PC-9 (cell line): ENCODE measurements at regions not wholly inside any gene's neighbourhood (a gene's known extent, or its start where the extent isn't known, plus 50 kb on each side); places are given as distances from the start of the nearest gene placed in this dataset.
"Not testable (repeated sequence)": the region's sequence is repeated elsewhere in the genome, so short reads cannot be mapped to it uniquely, and the experiment has no call there.

Source experiments
- BruUV-seq: library from RNA; stranded (reverse); fragments of 400-500 nt; replicated peaks from 2 replicates; lab custom pipeline; 2021; lab: Mats Ljungman, UMichigan
- CTCF ChIA-PET: fragments of 300-600 bp; sonication (Branson Sonifier 250); formaldehyde crosslinking; loops from one replicate; lab custom pipeline; 2022; ENCODE audit warnings: antibody characterized with exemption; lab: Charles Lee
- POLR2A ChIA-PET: fragments of 300-600 bp; sonication (Branson Sonifier 250); formaldehyde crosslinking; loops from one replicate; lab custom pipeline; 2022; ENCODE audit warnings: antibody characterized with exemption; ENCODE audit not compliant: unreplicated experiment; lab: Charles Lee
- DNase-seq, 2 experiments: peaks; one replicate each; pipeline versions ENCODE4 v3.0.0 to v3.0.0-alpha.2; 2015 to 2022; ENCODE audit warnings: mixed read lengths in 1 of 2
- H2AFZ ChIP-seq: fragments of 200-600 bp; sonication (generic); 2 replicates; pipeline ENCODE4 v1.8.1; 2017; ENCODE audit warnings: antibody characterized with exemption
- H3F3A ChIP-seq: fragments of 200-600 bp; sonication (generic); 2 replicates; pipeline ENCODE4 v1.8.1; 2017; ENCODE audit warnings: antibody characterized with exemption, mild to moderate bottlenecking, low read depth; ENCODE audit not compliant: insufficient read depth
- H3K27ac ChIP-seq: fragments of 200-600 bp; sonication (generic); 2 replicates; pipeline ENCODE4 v1.6.1; 2016; ENCODE audit warnings: mixed run types
- H3K27me3 ChIP-seq: fragments of 200-600 bp; sonication (generic); 2 replicates; pipeline ENCODE4 v1.6.1; 2016; ENCODE audit warnings: low read depth, mixed run types; ENCODE audit not compliant: insufficient read depth
- H3K36me3 ChIP-seq: fragments of 200-600 bp; sonication (generic); 2 replicates; pipeline ENCODE4 v1.6.1; 2016; ENCODE audit warnings: low read depth, mixed run types
- H3K4me1 ChIP-seq: fragments of 200-600 bp; sonication (generic); replicated peaks from 2 replicates; pipeline ENCODE4 v1.6.1; 2016; ENCODE audit warnings: mixed run types; ENCODE audit not compliant: insufficient read depth
- H3K4me2 ChIP-seq: fragments of 200-600 bp; sonication (generic); 2 replicates; pipeline ENCODE4 v1.6.1; 2017; ENCODE audit warnings: mixed run types
- H3K4me3 ChIP-seq: fragments of 200-600 bp; sonication (generic); 2 replicates; pipeline ENCODE4 v1.6.1; 2016; ENCODE audit warnings: mixed run types
- H3K79me2 ChIP-seq: fragments of 200-600 bp; sonication (generic); 2 replicates; pipeline ENCODE4 v1.6.1; 2017; ENCODE audit warnings: low read depth, mixed run types
- H3K9me2 ChIP-seq: fragments of 200-600 bp; sonication (generic); 2 replicates; pipeline ENCODE4 v1.8.1; 2017; ENCODE audit warnings: mild to moderate bottlenecking; ENCODE audit not compliant: insufficient read depth
- H3K9me3 ChIP-seq: fragments of 200-600 bp; sonication (generic); 2 replicates; pipeline ENCODE4 v1.8.1; 2016; ENCODE audit warnings: low read depth; ENCODE audit not compliant: insufficient read depth
- H4K20me1 ChIP-seq: fragments of 200-600 bp; sonication (generic); 2 replicates; pipeline ENCODE4 v1.8.1; 2017; ENCODE audit not compliant: insufficient read depth
- EZH2 ChIP-seq: fragments of 200-600 bp; sonication (generic); IDR thresholded peaks from 2 replicates; pipeline ENCODE4 v1.8.0; 2017; ENCODE audit warnings: antibody characterized with exemption, low read depth
- intact Hi-C: fragments of 100-400 bp; cut with micrococcal nuclease; formaldehyde crosslinking; loops from one replicate; pipeline ENCODE4 v1.10.0; 2022; ENCODE audit not compliant: unreplicated experiment
- TF ChIP-seq, protein P1 (sequence below): fragments of 200-600 bp; sonication (generic); conservative IDR thresholded peaks from 2 replicates; pipeline ENCODE4 v1.6.1; 2017; ENCODE audit warnings: mixed run types, antibody characterized with exemption, mild to moderate bottlenecking, moderate library complexity

DNA sequence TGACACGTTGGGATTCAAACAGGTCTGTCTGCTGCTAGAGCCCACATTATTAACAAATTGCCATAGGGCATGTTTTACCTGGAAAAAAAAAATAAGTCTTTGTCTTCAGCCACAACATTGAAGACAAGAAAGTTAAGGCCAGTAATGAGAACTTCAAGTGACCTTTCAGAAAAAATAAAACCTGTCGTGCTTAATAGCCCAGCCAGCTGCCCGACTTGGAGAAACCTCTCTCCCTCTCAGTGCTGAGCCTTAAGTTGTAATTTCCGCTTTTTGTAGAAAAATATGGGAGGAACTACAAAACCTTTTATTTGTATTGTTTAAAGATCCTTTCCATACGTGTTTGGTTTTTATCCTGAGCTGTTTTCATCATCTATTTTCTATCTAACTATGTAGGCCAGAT lies 454.3 kb upstream of the SLITRK6 start:
- H3K27ac ChIP-seq, H3K4me3 ChIP-seq, H3K9me2 ChIP-seq, H3K79me2 ChIP-seq, H3K27me3 ChIP-seq, BruUV-seq, H3K36me3 ChIP-seq, H3K4me2 ChIP-seq, H3K9me3 ChIP-seq, H3F3A ChIP-seq, H2AFZ ChIP-seq, POLR2A ChIA-PET, CTCF ChIA-PET, H3K4me1 ChIP-seq, DNase-seq, intact Hi-C loops, H4K20me1 ChIP-seq: not testable (repeated sequence)

DNA sequence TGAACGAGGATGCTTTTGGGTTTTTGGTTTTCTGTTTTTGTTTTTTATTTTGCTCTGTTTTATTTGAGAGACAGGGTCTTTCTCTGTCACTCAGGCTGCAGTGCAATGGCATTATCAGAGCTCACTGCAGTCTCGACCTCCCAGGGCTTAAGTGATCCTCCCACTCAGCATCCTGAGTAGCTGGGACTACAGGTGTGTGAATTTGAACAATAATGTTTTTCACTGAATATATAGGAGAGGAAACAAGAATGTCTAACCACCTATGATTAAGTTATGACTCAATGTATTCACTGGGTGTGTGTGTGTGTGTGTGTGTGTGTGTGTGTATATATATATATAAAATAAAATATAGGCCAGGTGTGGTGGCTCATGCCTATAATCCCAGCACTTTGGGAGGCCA lies 456.6 kb upstream of the SLITRK6 start:
- DNase-seq, H3K9me2 ChIP-seq, H3K4me1 ChIP-seq, H3K27me3 ChIP-seq, H4K20me1 ChIP-seq, H3K4me3 ChIP-seq, H2AFZ ChIP-seq, H3K36me3 ChIP-seq, CTCF ChIA-PET, H3K79me2 ChIP-seq, H3K9me3 ChIP-seq, H3K27ac ChIP-seq, H3K4me2 ChIP-seq, POLR2A ChIA-PET, H3F3A ChIP-seq, BruUV-seq, intact Hi-C loops: not testable (repeated sequence)

DNA sequence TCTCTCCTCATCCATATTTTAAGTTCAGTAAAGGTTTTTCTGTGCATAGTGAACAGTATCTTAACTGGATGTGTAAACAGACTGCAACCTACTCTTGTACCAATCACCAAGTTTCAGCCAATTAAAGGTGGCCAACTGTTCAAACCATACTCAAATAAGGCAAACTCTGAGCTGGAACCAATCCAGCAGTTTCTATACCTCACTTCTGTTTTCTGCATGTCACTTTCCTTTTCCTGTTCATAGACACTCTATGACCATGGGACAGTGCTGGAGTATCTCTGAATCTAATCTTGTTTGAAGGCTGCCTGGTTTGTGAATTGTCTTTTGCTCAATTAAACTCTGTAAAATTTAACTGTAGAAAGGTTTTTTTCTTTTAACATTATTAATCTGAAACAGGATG lies 470.3 kb upstream of the SLITRK6 start:
- H3K4me3 ChIP-seq: no peak overlapping the region
- H3K36me3 ChIP-seq: no peaks in the 10 kb centered on the region
- no peaks in the 10 kb centered on the region for H3K9me3 ChIP-seq
- H4K20me1 ChIP-seq: no peaks in the 10 kb centered on the region
- no peaks in the 10 kb centered on the region for H3K27me3 ChIP-seq
- H3K4me2 ChIP-seq: no peak overlapping the region
- H3F3A ChIP-seq: no peaks in the 10 kb centered on the region
- H3K9me2 ChIP-seq: no peaks in the 10 kb centered on the region
- intact Hi-C loops: no loop called here
- TF ChIP-seq EZH2: no peak
- TF ChIP-seq, protein P1, sequence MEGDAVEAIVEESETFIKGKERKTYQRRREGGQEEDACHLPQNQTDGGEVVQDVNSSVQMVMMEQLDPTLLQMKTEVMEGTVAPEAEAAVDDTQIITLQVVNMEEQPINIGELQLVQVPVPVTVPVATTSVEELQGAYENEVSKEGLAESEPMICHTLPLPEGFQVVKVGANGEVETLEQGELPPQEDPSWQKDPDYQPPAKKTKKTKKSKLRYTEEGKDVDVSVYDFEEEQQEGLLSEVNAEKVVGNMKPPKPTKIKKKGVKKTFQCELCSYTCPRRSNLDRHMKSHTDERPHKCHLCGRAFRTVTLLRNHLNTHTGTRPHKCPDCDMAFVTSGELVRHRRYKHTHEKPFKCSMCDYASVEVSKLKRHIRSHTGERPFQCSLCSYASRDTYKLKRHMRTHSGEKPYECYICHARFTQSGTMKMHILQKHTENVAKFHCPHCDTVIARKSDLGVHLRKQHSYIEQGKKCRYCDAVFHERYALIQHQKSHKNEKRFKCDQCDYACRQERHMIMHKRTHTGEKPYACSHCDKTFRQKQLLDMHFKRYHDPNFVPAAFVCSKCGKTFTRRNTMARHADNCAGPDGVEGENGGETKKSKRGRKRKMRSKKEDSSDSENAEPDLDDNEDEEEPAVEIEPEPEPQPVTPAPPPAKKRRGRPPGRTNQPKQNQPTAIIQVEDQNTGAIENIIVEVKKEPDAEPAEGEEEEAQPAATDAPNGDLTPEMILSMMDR: no peak
- H3K27ac ChIP-seq: no peak overlapping the region
- ChIA-PET POLR2A (no interaction called here), CTCF (no interaction called here)
- no TSS peak for BruUV-seq
- H2AFZ ChIP-seq: no peak overlapping the region
- no peaks in the 10 kb centered on the region for H3K79me2 ChIP-seq
- no peaks in the 10 kb centered on the region for H3K4me1 ChIP-seq
- DNase-seq: no peak

DNA sequence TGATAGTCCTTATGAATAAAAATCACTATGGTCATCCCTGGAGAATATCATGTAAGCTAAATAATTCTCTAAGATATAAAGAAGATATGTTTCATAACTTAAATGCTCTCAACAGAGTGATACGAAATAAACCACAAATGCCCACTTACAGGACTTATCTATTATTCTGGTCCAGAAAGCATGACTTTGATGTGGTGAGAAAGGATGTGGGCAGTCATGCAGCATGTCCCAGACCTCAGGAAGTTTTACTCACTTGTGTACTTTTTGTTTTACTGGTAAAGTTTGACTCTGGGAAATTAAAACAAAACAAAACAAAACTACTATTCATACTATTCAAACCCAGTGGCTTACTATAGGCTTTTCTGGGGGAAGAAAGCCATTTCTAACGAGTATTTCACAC lies 483.2 kb upstream of the SLITRK6 start:
- intact Hi-C loops: no loop called here
- H3K79me2 ChIP-seq: no peaks in the 10 kb centered on the region
- ChIA-PET CTCF (no interaction called here), POLR2A (no interaction called here)
- TF ChIP-seq, protein P1: no peak
- no peak for TF ChIP-seq EZH2
- no peak overlapping the region for H3K27ac ChIP-seq
- no peaks in the 10 kb centered on the region for H4K20me1 ChIP-seq
- no peaks in the 10 kb centered on the region for H3K9me3 ChIP-seq
- H3K4me3 ChIP-seq: no peak overlapping the region
- no peak overlapping the region for H2AFZ ChIP-seq
- H3F3A ChIP-seq: no peaks in the 10 kb centered on the region
- no peaks in the 10 kb centered on the region for H3K36me3 ChIP-seq
- H3K9me2 ChIP-seq: no peaks in the 10 kb centered on the region
- no peak for DNase-seq
- no TSS peak for BruUV-seq
- H3K27me3 ChIP-seq: no peaks in the 10 kb centered on the region
- H3K4me2 ChIP-seq: no peak overlapping the region
- H3K4me1 ChIP-seq: no peaks in the 10 kb centered on the region
